Mesothelial cell of epicardium (in vitro differentiated cells): ENCODE measurements at regions not wholly inside any gene's neighbourhood (a gene's known extent, or its start where the extent isn't known, plus 50 kb on each side); places are given as distances from the start of the nearest gene placed in this dataset.

Experiments used
- DNase-seq, 2 experiments: peaks; one replicate each; pipeline ENCODE4 v3.0.0; 2021; ENCODE audit warnings: low spot score in 2 of 2; ENCODE audit not compliant: unreplicated experiment in 2 of 2
- H3K27ac Mint-ChIP-seq: 2 replicates; pipeline ENCODE4 v1.8.0; 2021; ENCODE audit warnings: mixed read lengths
- H3K27me3 Mint-ChIP-seq: 2 replicates; pipeline ENCODE4 v1.8.0; 2021; ENCODE audit warnings: low read depth, mixed read lengths
- H3K36me3 Mint-ChIP-seq: 2 replicates; pipeline ENCODE4 v1.8.0; 2021; ENCODE audit warnings: mixed read lengths
- H3K4me1 Mint-ChIP-seq: 2 replicates; pipeline ENCODE4 v1.8.0; 2021; ENCODE audit warnings: mixed read lengths
- H3K4me3 Mint-ChIP-seq: 2 replicates; pipeline ENCODE4 v1.8.0; 2021; ENCODE audit warnings: mild to moderate bottlenecking, moderate library complexity, mixed read lengths
- H3K9me3 Mint-ChIP-seq: 2 replicates; pipeline ENCODE4 v1.8.0; 2021; ENCODE audit warnings: mixed read lengths
- TF ChIP-seq, protein P1 (sequence below): fragments of 200-600 bp; sonication (generic); IDR thresholded peaks from one replicate; pipeline ENCODE4 v1.5.0; 2021; ENCODE audit warnings: antibody characterized with exemption; ENCODE audit not compliant: unreplicated experiment

DNA sequence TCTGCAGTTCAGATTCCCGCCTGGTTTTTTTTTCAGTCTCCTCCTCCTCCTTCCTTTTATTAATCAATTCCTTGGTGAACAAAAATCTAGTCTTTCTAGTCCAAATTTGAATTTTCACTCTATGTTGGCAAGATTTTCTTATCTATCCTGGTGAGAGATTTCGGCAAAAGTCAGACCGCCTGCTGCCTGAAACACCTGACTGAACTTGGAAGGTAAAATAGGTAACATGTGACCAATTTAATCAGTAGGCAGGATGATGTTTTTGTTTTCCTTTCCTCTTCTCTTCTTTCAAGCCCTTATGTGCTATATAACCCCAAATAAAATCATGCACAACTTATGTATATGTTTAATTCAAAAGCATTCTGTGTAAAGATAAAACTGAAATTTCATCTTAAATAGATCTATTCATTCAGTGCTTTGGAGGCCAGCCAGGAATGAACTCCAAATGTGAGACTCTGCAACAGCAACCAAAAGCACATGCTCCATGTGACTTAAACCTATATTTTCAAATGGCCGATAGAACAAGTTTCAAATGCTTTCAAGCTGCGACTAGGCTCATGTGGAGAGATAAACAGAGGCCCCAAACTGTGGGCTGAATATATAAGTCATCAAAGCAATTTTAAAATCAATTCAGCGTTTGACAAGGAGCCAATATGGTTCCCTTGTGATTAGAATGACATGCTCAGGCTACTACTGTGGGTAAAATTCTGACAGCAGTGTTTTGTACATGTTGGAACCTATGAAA, 100.4 kb upstream of the SEMA6A start:
- Mint-ChIP-seq H3K4me1 (peaks cover 12% of the 10 kb centered on the region), H3K27ac (peak overlapping the region; percentile 27), H3K36me3 (no peaks in the 10 kb centered on the region), H3K27me3 (no peaks in the 10 kb centered on the region), H3K9me3 (no peaks in the 10 kb centered on the region), H3K4me3 (no peak overlapping the region)
- no peak for DNase-seq
- TF ChIP-seq, protein P1, sequence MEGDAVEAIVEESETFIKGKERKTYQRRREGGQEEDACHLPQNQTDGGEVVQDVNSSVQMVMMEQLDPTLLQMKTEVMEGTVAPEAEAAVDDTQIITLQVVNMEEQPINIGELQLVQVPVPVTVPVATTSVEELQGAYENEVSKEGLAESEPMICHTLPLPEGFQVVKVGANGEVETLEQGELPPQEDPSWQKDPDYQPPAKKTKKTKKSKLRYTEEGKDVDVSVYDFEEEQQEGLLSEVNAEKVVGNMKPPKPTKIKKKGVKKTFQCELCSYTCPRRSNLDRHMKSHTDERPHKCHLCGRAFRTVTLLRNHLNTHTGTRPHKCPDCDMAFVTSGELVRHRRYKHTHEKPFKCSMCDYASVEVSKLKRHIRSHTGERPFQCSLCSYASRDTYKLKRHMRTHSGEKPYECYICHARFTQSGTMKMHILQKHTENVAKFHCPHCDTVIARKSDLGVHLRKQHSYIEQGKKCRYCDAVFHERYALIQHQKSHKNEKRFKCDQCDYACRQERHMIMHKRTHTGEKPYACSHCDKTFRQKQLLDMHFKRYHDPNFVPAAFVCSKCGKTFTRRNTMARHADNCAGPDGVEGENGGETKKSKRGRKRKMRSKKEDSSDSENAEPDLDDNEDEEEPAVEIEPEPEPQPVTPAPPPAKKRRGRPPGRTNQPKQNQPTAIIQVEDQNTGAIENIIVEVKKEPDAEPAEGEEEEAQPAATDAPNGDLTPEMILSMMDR, result no peak

DNA sequence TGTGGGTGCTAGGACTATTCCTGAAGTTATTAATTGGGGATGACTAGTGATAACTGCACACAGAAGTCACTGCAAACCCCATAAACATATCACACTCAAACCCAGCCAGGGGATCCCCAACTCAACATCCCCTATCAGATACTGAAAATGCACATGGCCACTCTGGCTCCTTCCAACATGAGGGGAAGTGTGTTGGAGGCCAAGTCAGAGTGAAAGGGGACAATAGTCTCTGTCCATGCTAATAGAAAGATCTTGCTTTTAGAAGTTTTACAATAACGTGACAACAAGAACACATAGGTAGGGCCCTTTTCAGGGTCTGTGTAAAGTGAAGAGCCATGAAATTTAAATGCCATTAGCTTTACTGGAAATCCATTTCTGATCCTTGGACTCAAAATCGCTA, 98.8 kb upstream of the SEMA6A start:
- TF ChIP-seq, protein P1, result no peak
- Mint-ChIP-seq H3K27me3 (no peaks in the 10 kb centered on the region), H3K27ac (no peak overlapping the region), H3K9me3 (no peaks in the 10 kb centered on the region), H3K4me3 (no peak overlapping the region), H3K4me1 (peaks cover 12% of the 10 kb centered on the region), H3K36me3 (no peaks in the 10 kb centered on the region)
- no peak for DNase-seq

DNA sequence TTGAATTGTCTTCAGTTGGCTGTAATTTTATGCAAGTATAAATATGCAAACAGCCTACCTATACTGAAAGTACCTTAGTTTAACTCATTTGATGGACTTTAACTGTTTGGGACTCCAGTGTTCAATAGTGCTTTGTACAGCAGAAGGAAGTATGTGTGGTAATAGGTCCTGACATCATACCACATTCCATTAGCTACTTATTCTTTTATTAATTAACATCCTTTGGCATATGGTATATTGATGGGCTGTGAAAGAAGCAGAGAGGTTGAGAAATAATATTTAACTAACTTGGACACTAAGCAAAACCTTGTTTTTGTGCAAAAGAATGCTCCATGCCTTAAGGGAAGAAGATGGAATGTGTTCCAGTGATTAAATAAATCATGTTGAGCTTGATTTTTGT, 97.6 kb upstream of the SEMA6A start:
- Mint-ChIP-seq H3K27me3 (no peaks in the 10 kb centered on the region), H3K4me3 (no peak overlapping the region), H3K27ac (no peak overlapping the region), H3K9me3 (no peaks in the 10 kb centered on the region), H3K36me3 (no peaks in the 10 kb centered on the region), H3K4me1 (peaks cover 12% of the 10 kb centered on the region)
- DNase-seq, result no peak
- TF ChIP-seq, protein P1, result no peak

DNA sequence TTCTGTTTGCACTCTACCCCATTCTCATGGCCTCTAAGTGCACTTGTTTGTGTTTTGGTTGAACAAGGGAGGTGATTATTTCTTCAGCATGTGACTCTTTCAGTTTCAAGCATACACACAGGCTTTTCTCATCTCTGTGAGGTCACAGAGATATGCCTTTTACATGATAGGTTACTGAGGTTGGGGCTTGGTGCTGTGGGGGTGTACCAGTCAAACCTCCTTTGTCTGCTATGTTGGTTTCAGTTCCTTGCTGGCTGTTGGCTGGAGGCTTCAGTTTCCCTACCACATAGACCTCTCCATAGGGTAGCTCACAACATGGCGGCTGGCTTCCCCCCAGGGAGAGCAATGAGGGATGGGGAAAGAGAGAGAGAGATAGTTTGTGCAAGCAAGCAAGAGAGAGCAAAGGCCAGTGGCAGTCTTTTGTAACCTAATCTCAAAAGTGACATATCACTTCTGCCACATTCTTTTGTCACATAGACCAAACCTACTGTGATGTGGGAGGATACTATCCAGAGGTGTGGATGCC, 96.7 kb upstream of the SEMA6A start:
- no peaks in the 10 kb centered on the region for H3K27me3 Mint-ChIP-seq
- H3K9me3 Mint-ChIP-seq, result no peaks in the 10 kb centered on the region
- DNase-seq, result no peak
- no peaks in the 10 kb centered on the region for H3K36me3 Mint-ChIP-seq
- H3K27ac Mint-ChIP-seq, result no peak overlapping the region
- TF ChIP-seq, protein P1, result no peak
- peaks cover 12% of the 10 kb centered on the region for H3K4me1 Mint-ChIP-seq
- H3K4me3 Mint-ChIP-seq, result no peak overlapping the region

DNA sequence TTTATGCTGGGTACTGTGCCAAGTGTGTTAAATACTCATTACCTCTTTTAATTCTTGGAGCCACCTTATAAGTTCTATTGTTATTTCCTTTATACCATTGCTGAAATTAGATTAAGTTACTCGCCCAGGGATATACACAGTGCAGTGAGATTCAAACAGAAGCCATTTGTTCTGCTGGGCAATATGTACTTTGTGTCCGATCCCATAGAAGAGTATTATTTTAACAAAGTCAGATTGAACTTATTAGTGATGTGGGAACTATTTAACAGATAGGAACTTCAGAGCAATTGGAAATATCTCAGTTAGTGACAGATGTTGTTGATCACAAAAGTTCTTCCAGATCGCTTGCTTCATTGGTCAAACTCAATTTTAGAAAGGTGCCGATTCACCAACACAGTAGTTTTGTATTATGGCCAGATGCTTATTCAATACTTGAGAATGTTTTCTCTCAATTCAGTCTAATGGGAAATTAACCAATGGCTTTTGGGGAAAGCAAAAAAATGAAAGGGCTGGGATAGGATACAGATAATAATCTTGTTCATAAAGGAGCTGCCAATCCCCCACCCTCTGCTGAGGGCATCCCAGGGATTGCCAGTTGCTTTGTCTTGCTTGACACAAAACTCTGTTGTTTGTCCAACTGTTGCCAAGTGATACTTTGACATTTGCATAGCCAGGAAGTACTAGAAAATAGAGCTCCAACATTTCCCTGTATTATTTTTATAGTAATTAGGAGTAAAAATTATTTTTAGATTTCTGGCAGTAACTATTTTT, 94.8 kb upstream of the SEMA6A start:
- Mint-ChIP-seq H3K4me3 (no peak overlapping the region), H3K36me3 (no peaks in the 10 kb centered on the region), H3K27me3 (no peaks in the 10 kb centered on the region), H3K9me3 (peaks cover 3% of the 10 kb centered on the region), H3K27ac (no peak overlapping the region), H3K4me1 (peaks cover 5% of the 10 kb centered on the region)
- TF ChIP-seq, protein P1, result no peak
- no peak for DNase-seq
